SK-N-MC (cell line): ENCODE measurements at regions not wholly inside any gene's neighbourhood (a gene's known extent, or its start where the extent isn't known, plus 50 kb on each side); places are given as distances from the start of the nearest gene placed in this dataset.

Experiments
- EZH2 ChIP-seq: fragments of 200-600 bp; sonication (generic); IDR thresholded peaks from one replicate; pipeline ENCODE4 v1.6.1; 2017; ENCODE audit warnings: antibody characterized with exemption
- POLR2AphosphoS5 ChIP-seq: IDR thresholded peaks from 2 replicates; pipeline ENCODE4 v1.6.1; 2012; ENCODE audit warnings: mild to moderate bottlenecking, low read depth, low read length, borderline replicate concordance

DNA sequence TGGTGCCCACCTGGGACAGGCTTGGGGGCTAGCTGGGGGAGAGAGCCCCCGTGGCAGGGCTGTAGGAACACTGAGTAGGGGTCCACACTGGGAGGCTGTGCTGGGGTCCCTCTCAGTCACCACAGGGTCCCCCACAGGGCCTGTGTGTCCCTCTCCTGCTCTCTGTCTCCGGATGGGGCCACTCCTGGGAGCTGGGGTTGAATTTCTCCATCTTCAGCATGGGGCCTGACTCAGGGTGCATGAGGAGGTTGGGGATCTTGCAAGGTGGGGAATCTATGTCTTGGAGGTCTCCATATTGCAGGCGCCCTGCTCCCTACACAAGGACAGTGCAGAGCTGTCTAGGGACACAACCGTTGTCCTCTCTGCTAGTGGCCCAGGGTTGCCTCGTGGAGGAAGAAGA is 78.7 kb upstream of the HDAC4 start:
- TF ChIP-seq EZH2 (no peak), POLR2AphosphoS5 (no peak)
